Ovary (tissue), 7 donors: ENCODE measurements at regions not wholly inside any gene's neighbourhood (a gene's known extent, or its start where the extent isn't known, plus 50 kb on each side); places are given as distances from the start of the nearest gene placed in this dataset.

Source experiments
- DNase-seq, 5 donors: peaks; one replicate each; pipeline ENCODE4 v3.0.0-alpha.2; 2019 to 2020
- H3K27ac ChIP-seq, 2 donors: fragments of 200-600 bp; one replicate each; pipeline versions ENCODE4 v1.5.1 to v1.8.0; 2019 to 2022
- H3K27me3 ChIP-seq: fragments of 200-600 bp; one replicate; pipeline ENCODE4 v1.8.0; 2022
- H3K36me3 ChIP-seq: fragments of 200-600 bp; sonication (generic); one replicate; pipeline ENCODE4 v1.5.1; 2019
- H3K4me1 ChIP-seq: one replicate; pipeline ENCODE4 v1.8.1; 2013; ENCODE audit warnings: mild to moderate bottlenecking, moderate library complexity; ENCODE audit not compliant: insufficient read depth
- H3K4me3 ChIP-seq: fragments of 200-600 bp; sonication (generic); one replicate; pipeline ENCODE4 v1.5.1; 2017
- H3K9me3 ChIP-seq, 2 donors: fragments of 200-600 bp in 1 of 2; sonication (generic) in 1 of 2; one replicate each; pipeline versions ENCODE4 v1.5.1 to v1.8.1; 2013 to 2019; ENCODE audit warnings: mild to moderate bottlenecking in 1 of 2, moderate library complexity in 1 of 2
- CTCF ChIP-seq, 3 donors: fragments of 450-650 bp in 2 of 3; fragments of 200-600 bp in 1 of 3; IDR thresholded peaks; one replicate each; pipeline versions ENCODE4 v1.5.1 to v1.8.0; 2016 to 2022; ENCODE audit warnings: antibody characterized with exemption in 3 of 3, mild to moderate bottlenecking in 1 of 3
- EP300 ChIP-seq: sonication (generic); formaldehyde crosslinking; IDR thresholded peaks from one replicate; pipeline ENCODE4 v1.6.1; 2017; ENCODE audit warnings: antibody characterized with exemption
- POLR2A ChIP-seq: fragments of 450-650 bp; IDR thresholded peaks from one replicate; pipeline ENCODE4 v1.6.1; 2017; ENCODE audit warnings: antibody characterized with exemption, mild to moderate bottlenecking, moderate library complexity
- WGBS, 3 donors: extraction: QIAGEN DNeasy Blood & Tissue Kit in 1 of 3; methylation state at CpG; one replicate each; pipeline versions ENCODE4 v1.1.5 to v1.1.7; 2013 to 2017; 5-methylcytosine and 5-hydroxymethylcytosine counted together
- intact Hi-C, 4 donors: fragments of 100-400 bp; cut with DNase I; formaldehyde crosslinking; loops; one replicate each; pipeline versions ENCODE4 v1.11.0 to v1.15.1; 2022 to 2023
- donor health status: DM: no; HTN: no; CAD: no; lungs with moderate emphysema.
- donor health status: DM: no; HTN: no; CAD: no.
- donor health status: Bipolar disorder and iron deficiency.
- donor health status: DM: no; HTN: no; CAD: no.
- donor health status: DM: yes; HTN: yes; CAD: no.

GRCh38 chr2:8452296-8452695, 229.6 kb upstream of the ID2 start:
- WGBS, 3 donors: 73 to 91% (median 80%) methylated on average over 5 of the region's 5 CpGs
- no peak overlapping the region for H3K27ac ChIP-seq
- DNase-seq: no peak
- H3K36me3 ChIP-seq: no peaks in the 10 kb centered on the region
- intact Hi-C loops: no loop called here
- no peak overlapping the region for H3K4me3 ChIP-seq
- TF ChIP-seq EP300 (no peak), CTCF (IDR thresholded peaks at IDR 0.05) (no peak), POLR2A (no peak)
- H3K4me1 ChIP-seq: no peaks in the 10 kb centered on the region
- H3K9me3 ChIP-seq: no peaks in the 10 kb centered on the region
- no peaks in the 10 kb centered on the region for H3K27me3 ChIP-seq

- TF ChIP-seq EP300 (no peak), POLR2A (no peak), CTCF (IDR thresholded peaks at IDR 0.05) (no peak)
- no peaks in the 10 kb centered on the region for H3K4me1 ChIP-seq
- no peaks in the 10 kb centered on the region for H3K9me3 ChIP-seq
- H3K27ac ChIP-seq: no peak overlapping the region
- no peaks in the 10 kb centered on the region for H3K36me3 ChIP-seq
- intact Hi-C loops: no loop called here
- WGBS, 3 donors: 79 to 85% (median 82%) methylated on average over 15 of the region's 15 CpGs
- H3K27me3 ChIP-seq: no peaks in the 10 kb centered on the region
- DNase-seq: no peak
- no peak overlapping the region for H3K4me3 ChIP-seq
These were observed 228.6 kb upstream of the ID2 start for GRCh38 chr2:8452979-8453903.

DNA sequence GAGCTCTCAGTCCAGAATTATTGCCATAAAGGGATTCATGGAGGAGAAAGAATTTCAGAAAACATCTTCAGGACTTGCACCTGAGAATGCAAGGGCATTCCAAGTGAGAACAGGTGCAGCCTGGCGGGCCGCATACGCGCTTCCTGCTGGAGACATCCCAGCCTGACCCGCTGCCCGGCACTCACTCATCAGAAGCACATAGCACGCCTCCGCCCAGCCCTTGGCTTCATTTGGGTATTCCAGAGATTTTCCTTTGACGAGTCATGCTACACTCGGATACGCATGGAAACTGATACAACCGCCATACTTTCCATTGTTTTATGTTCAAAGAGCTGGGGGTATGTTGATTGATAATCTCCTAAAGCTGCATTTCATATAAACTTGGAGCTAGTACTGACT, 228.0 kb upstream of the ID2 start:
- DNase-seq: no peak
- no peaks in the 10 kb centered on the region for H3K4me1 ChIP-seq
- no peak overlapping the region for H3K4me3 ChIP-seq
- no peak for TF ChIP-seq POLR2A
- no peak for TF ChIP-seq CTCF (IDR thresholded peaks at IDR 0.05)
- no peak for TF ChIP-seq EP300
- no peaks in the 10 kb centered on the region for H3K27me3 ChIP-seq
- H3K27ac ChIP-seq: no peak overlapping the region
- intact Hi-C loops: no loop called here
- no peaks in the 10 kb centered on the region for H3K9me3 ChIP-seq
- H3K36me3 ChIP-seq: no peaks in the 10 kb centered on the region
- WGBS, 3 donors: 80 to 95% (median 94%) methylated on average over 12 of the region's 12 CpGs

DNA sequence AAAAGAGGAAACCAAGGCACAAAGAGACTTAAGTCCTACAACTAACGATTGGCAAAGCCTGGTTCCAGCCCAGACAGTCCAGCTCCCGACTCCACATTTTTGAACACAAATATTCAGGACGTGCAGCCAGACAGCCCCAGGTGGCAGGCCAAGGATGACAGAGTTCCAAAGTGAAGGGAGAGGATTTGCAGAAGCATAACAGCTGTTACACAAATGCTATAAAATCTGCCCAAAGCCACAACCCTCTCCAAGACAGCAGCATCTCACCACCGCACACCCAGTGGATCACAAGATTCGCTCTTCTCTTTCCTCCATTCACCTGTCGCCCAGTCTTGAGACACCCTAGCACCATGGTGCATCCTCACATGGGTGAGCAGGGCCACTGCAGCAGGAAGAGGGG, 227.1 kb upstream of the ID2 start:
- no peak for DNase-seq
- H3K9me3 ChIP-seq: no peaks in the 10 kb centered on the region
- no peak for TF ChIP-seq CTCF (IDR thresholded peaks at IDR 0.05)
- no peak for TF ChIP-seq EP300
- TF ChIP-seq POLR2A: no peak
- no peaks in the 10 kb centered on the region for H3K36me3 ChIP-seq
- no peaks in the 10 kb centered on the region for H3K27me3 ChIP-seq
- intact Hi-C loops: no loop called here
- H3K4me1 ChIP-seq: no peaks in the 10 kb centered on the region
- no peak overlapping the region for H3K4me3 ChIP-seq
- WGBS, 3 donors: 63 to 69% (median 65%) methylated on average over 6 of the region's 6 CpGs
- H3K27ac ChIP-seq: no peak overlapping the region
